ENCODE measurements at regions not wholly inside any gene's neighbourhood (a gene's known extent, or its start where the extent isn't known, plus 50 kb on each side); places are given as distances from the start of the nearest gene placed in this dataset.

DNA sequence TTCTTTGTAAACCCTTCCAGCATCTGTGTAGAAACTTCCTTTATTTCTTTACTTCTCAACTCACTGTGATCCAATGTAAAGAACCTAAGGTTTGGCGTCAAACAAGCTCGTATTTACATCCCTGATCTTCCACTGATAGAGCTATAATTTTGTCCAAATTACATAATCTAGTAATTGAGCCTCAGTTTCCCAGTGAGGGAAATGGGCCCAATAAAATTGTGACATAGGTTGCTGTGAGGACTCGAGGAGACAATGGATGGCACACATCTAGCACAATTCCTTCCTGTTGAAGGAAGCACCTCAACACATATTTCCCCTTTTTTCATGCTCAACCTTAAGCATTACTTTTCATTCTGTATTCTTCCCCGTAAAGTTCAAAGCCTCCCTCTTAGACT, 193.3 kb upstream of the BMPER start:
- H3K36me3 ChIP-seq (replicated peaks; ENCODE audit: insufficient read depth, low read length), result no peaks in the 10 kb centered on the region
- H3K4me1 ChIP-seq (ENCODE audit: low read length), result no peaks in the 10 kb centered on the region
- H3K27ac ChIP-seq (ENCODE audit: low read length), result no peak overlapping the region
- TF ChIP-seq EZH2phosphoT487 (IDR thresholded peaks at IDR 0.05; ENCODE audit: low read length) (no peak), EZH2 (optimal IDR thresholded peaks at IDR 0.05; ENCODE audit: low read depth, low read length) (no peak)
- TF ChIP-seq, protein P1, sequence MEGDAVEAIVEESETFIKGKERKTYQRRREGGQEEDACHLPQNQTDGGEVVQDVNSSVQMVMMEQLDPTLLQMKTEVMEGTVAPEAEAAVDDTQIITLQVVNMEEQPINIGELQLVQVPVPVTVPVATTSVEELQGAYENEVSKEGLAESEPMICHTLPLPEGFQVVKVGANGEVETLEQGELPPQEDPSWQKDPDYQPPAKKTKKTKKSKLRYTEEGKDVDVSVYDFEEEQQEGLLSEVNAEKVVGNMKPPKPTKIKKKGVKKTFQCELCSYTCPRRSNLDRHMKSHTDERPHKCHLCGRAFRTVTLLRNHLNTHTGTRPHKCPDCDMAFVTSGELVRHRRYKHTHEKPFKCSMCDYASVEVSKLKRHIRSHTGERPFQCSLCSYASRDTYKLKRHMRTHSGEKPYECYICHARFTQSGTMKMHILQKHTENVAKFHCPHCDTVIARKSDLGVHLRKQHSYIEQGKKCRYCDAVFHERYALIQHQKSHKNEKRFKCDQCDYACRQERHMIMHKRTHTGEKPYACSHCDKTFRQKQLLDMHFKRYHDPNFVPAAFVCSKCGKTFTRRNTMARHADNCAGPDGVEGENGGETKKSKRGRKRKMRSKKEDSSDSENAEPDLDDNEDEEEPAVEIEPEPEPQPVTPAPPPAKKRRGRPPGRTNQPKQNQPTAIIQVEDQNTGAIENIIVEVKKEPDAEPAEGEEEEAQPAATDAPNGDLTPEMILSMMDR (IDR thresholded peaks at IDR 0.05; ENCODE audit: low read length), result no peak
- no peak overlapping the region for H2AFZ ChIP-seq (ENCODE audit: low read length)
- H3F3A ChIP-seq (ENCODE audit: insufficient read depth, low read length), result no peaks in the 10 kb centered on the region
- no peaks in the 10 kb centered on the region for H3K79me2 ChIP-seq (ENCODE audit: low read length)
- no peak overlapping the region for H3K4me2 ChIP-seq (ENCODE audit: low read depth, low read length)
- H3K9me3 ChIP-seq (replicated peaks; ENCODE audit: insufficient read depth, low read length), result no peaks in the 10 kb centered on the region
- no peaks in the 10 kb centered on the region for H3K27me3 ChIP-seq (replicated peaks; ENCODE audit: insufficient read depth, low read length)
- no peaks in the 10 kb centered on the region for H4K20me1 ChIP-seq (ENCODE audit: insufficient read depth, low read length)
- DNase-seq, result no peak
- H3K9ac ChIP-seq (ENCODE audit: low read length), result no peak overlapping the region
- no peaks in the 10 kb centered on the region for H3K9me2 ChIP-seq (replicated peaks; ENCODE audit: insufficient read depth, low read length)
- H3K4me3 ChIP-seq (ENCODE audit: low read length), result no peak overlapping the region

DNA sequence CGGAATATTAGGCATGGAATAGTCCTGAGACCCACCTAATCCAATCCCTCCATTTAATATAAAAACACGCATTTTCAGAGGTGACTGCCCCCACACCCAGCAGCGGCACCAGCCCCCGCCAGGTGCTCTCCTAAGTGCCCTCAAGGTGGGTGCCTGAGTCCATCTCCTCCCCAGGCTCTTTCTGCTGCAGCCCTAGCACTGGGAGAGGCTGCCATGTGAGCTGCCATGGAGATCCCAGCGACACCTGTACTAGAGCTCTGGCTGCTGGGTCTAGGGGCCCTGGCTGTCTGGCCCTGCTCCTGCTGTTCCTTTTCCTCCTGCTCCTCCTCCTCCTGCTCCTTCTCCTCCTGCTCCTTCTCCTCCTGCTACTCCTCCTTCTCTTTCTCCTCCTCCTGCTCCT, 191.1 kb upstream of the BMPER start:
- no peak overlapping the region for H3K9ac ChIP-seq (ENCODE audit: low read length)
- TF ChIP-seq EZH2 (optimal IDR thresholded peaks at IDR 0.05; ENCODE audit: low read depth, low read length) (no peak), EZH2phosphoT487 (IDR thresholded peaks at IDR 0.05; ENCODE audit: low read length) (no peak)
- TF ChIP-seq, protein P1 (IDR thresholded peaks at IDR 0.05; ENCODE audit: low read length), result no peak
- no peak overlapping the region for H2AFZ ChIP-seq (ENCODE audit: low read length)
- H3K36me3 ChIP-seq (replicated peaks; ENCODE audit: insufficient read depth, low read length), result no peaks in the 10 kb centered on the region
- H3K9me2 ChIP-seq (replicated peaks; ENCODE audit: insufficient read depth, low read length), result no peaks in the 10 kb centered on the region
- H4K20me1 ChIP-seq (ENCODE audit: insufficient read depth, low read length), result no peaks in the 10 kb centered on the region
- H3K4me2 ChIP-seq (ENCODE audit: low read depth, low read length), result no peak overlapping the region
- H3K9me3 ChIP-seq (replicated peaks; ENCODE audit: insufficient read depth, low read length), result no peaks in the 10 kb centered on the region
- no peak for DNase-seq
- H3K4me3 ChIP-seq (ENCODE audit: low read length), result no peak overlapping the region
- no peaks in the 10 kb centered on the region for H3F3A ChIP-seq (ENCODE audit: insufficient read depth, low read length)
- H3K4me1 ChIP-seq (ENCODE audit: low read length), result no peaks in the 10 kb centered on the region
- no peak overlapping the region for H3K27ac ChIP-seq (ENCODE audit: low read length)
- no peaks in the 10 kb centered on the region for H3K79me2 ChIP-seq (ENCODE audit: low read length)
- no peaks in the 10 kb centered on the region for H3K27me3 ChIP-seq (replicated peaks; ENCODE audit: insufficient read depth, low read length)

DNA sequence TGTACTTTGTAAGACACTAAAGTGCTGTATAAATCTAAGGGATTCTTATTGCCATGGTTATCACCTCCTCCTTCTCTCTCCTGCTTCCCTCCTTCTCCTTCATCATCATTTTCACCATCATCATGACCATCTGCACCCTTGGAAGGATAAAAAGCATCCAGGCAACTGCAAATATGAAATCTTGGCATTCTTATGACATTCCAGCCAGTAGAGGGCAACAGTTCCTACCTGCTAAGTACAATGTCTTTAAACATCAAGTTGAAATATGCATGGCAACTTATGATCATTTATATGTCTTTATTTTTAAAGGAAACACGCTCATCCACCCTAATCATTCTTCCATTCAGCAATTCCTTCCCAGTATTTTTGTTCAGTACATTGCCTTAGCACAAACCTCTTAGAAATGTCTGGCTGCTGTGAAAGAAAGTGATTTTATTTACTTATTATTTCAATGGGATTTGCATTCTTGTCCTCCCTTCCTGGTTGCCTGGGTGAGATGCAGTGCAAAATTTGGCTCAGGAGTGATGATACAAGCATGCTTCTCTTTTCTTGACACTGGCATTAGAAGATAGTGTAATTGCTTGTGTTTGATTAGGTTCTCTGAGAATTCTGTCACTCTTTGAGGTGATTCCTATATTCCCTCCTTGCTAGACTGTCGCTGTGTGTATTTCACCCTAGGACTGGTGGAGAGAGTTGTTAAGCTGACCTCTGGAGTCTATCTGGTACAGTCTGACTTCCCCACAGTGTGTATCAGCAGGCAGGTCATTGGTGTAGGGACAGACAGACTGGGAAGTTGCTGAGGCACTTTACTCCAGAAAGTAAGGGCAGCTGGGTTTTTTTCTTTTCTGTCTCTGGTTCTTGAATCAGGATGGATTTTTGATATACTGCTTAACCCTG, 188.5 kb upstream of the BMPER start:
- no peak overlapping the region for H3K9ac ChIP-seq (ENCODE audit: low read length)
- no peak overlapping the region for H3K4me3 ChIP-seq (ENCODE audit: low read length)
- H3K79me2 ChIP-seq (ENCODE audit: low read length), result no peaks in the 10 kb centered on the region
- no peaks in the 10 kb centered on the region for H3K27me3 ChIP-seq (replicated peaks; ENCODE audit: insufficient read depth, low read length)
- no peak overlapping the region for H3K4me2 ChIP-seq (ENCODE audit: low read depth, low read length)
- no peaks in the 10 kb centered on the region for H3K9me2 ChIP-seq (replicated peaks; ENCODE audit: insufficient read depth, low read length)
- no peaks in the 10 kb centered on the region for H4K20me1 ChIP-seq (ENCODE audit: insufficient read depth, low read length)
- DNase-seq, result peak; percentile 63
- no peaks in the 10 kb centered on the region for H3F3A ChIP-seq (ENCODE audit: insufficient read depth, low read length)
- H3K27ac ChIP-seq (ENCODE audit: low read length), result no peak overlapping the region
- no peaks in the 10 kb centered on the region for H3K4me1 ChIP-seq (ENCODE audit: low read length)
- H3K9me3 ChIP-seq (replicated peaks; ENCODE audit: insufficient read depth, low read length), result no peaks in the 10 kb centered on the region
- TF ChIP-seq, protein P1 (IDR thresholded peaks at IDR 0.05; ENCODE audit: low read length), result peak; percentile 75
- TF ChIP-seq EZH2phosphoT487 (IDR thresholded peaks at IDR 0.05; ENCODE audit: low read length), result no peak
- no peak overlapping the region for H2AFZ ChIP-seq (ENCODE audit: low read length)
- no peaks in the 10 kb centered on the region for H3K36me3 ChIP-seq (replicated peaks; ENCODE audit: insufficient read depth, low read length)

Measured in MM.1S (cell line).